Loucy (cell line): ENCODE measurements at regions not wholly inside any gene's neighbourhood (a gene's known extent, or its start where the extent isn't known, plus 50 kb on each side); places are given as distances from the start of the nearest gene placed in this dataset.

ENCODE experiments used
- H2AFZ ChIP-seq: fragments of 200-600 bp; sonication (generic); 2 replicates; pipeline ENCODE4 v1.6.0; 2016; ENCODE audit warnings: antibody characterized with exemption, mild to moderate bottlenecking, low read length, moderate library complexity
- H3F3A ChIP-seq: fragments of 200-600 bp; 2 replicates; pipeline ENCODE4 v1.6.0; 2016; ENCODE audit warnings: antibody characterized with exemption, low read depth, mild to moderate bottlenecking
- H3K27me3 ChIP-seq: fragments of 200-600 bp; sonication (generic); 2 replicates; pipeline ENCODE4 v1.6.1; 2014; ENCODE audit warnings: low read length, mild to moderate bottlenecking; ENCODE audit not compliant: insufficient read depth, poor library complexity, severe bottlenecking
- H3K36me3 ChIP-seq: fragments of 200-600 bp; sonication (generic); 2 replicates; pipeline ENCODE4 v1.6.1; 2016; ENCODE audit warnings: low read length; ENCODE audit not compliant: insufficient read depth
- H3K4me1 ChIP-seq: fragments of 200-600 bp; sonication (generic); 2 replicates; pipeline ENCODE4 v1.5.1; 2014; ENCODE audit warnings: low read length, mild to moderate bottlenecking; ENCODE audit not compliant: insufficient read depth, poor library complexity, severe bottlenecking
- H3K4me2 ChIP-seq: fragments of 200-600 bp; sonication (generic); 2 replicates; pipeline ENCODE4 v1.6.0; 2014; ENCODE audit warnings: antibody characterized with exemption, low read length, low read depth, mild to moderate bottlenecking; ENCODE audit not compliant: poor library complexity, severe bottlenecking
- H3K4me3 ChIP-seq: fragments of 200-600 bp; sonication (generic); 2 replicates; pipeline ENCODE4 v1.5.1; 2014; ENCODE audit warnings: low read length, mild to moderate bottlenecking, mixed read lengths; ENCODE audit not compliant: poor library complexity, severe bottlenecking
- H3K79me2 ChIP-seq: fragments of 200-600 bp; sonication (generic); 2 replicates; pipeline ENCODE4 v1.6.1; 2014; ENCODE audit warnings: low read length; ENCODE audit not compliant: insufficient read depth
- H3K9ac ChIP-seq: fragments of 200-600 bp; sonication (generic); 2 replicates; pipeline ENCODE4 v1.6.0; 2014; ENCODE audit warnings: mild to moderate bottlenecking, low read depth, low read length, moderate library complexity; ENCODE audit not compliant: poor library complexity, severe bottlenecking
- H3K9me2 ChIP-seq: fragments of 200-600 bp; sonication (generic); replicated peaks from 2 replicates; pipeline ENCODE4 v1.6.1; 2016; ENCODE audit warnings: low read depth, low read length, mixed read lengths
- H3K9me3 ChIP-seq: fragments of 200-600 bp; sonication (generic); 2 replicates; pipeline ENCODE4 v1.6.1; 2014; ENCODE audit warnings: mild to moderate bottlenecking, antibody characterized with exemption, low read length, low read depth; ENCODE audit not compliant: insufficient read depth
- H4K20me1 ChIP-seq: fragments of 200-600 bp; sonication (generic); 2 replicates; pipeline ENCODE4 v1.6.0; 2014; ENCODE audit warnings: antibody characterized with exemption, low read length, mild to moderate bottlenecking; ENCODE audit not compliant: insufficient read depth, poor library complexity, severe bottlenecking
- EZH2phosphoT487 ChIP-seq: fragments of 200-600 bp; IDR thresholded peaks from 2 replicates; pipeline ENCODE4 v1.6.1; 2018; ENCODE audit warnings: antibody characterized with exemption, mild to moderate bottlenecking, moderate library complexity, borderline replicate concordance
- TF ChIP-seq, protein P1 (sequence below): fragments of 200-600 bp; sonication (generic); conservative IDR thresholded peaks from 2 replicates; pipeline ENCODE4 v1.5.1; 2014; ENCODE audit warnings: mild to moderate bottlenecking, antibody characterized with exemption, low read length

DNA sequence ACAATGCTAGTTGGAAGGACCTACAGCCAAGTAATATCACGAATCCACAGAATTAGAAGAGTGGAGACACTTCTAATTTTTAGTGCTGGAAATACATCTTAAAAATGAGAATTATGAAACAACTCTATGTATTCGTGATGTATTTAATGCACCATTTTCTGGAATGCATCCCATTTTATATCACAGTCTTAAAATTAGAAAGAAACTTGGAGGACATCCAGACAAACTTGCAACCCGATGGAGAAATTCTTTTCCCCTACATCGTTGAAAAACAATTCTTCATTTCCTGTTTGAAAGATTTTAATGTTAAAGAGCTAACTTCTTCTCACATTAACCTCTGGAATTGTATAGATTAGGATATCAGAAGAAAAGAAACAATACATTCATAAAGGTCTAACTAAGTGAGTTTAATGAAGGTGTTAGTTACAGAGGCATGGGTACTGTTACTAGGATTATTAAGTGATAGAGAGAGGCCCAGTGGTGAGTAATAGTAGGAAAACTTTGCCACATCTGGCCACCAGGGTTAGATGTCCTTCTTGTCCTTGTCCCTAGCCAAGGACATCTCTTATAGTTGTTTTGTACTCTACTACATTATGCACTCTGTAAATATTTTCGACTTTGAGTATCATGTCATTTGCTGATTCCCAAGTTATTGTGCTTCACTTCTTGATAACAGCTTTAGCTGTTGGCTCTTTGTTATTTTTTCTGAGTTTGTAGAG, 502.4 kb upstream of the PTCHD4 start:
- no peak overlapping the region for H3K9ac ChIP-seq
- H4K20me1 ChIP-seq: no peaks in the 10 kb centered on the region
- no peak overlapping the region for H2AFZ ChIP-seq
- H3K4me1 ChIP-seq: no peaks in the 10 kb centered on the region
- H3K27me3 ChIP-seq: no peaks in the 10 kb centered on the region
- 0 out of 2 replicates have a peak, but pooled peaks cover 4% of the 10 kb centered on the region for H3K9me2 ChIP-seq
- H3K4me2 ChIP-seq: no peak overlapping the region
- H3F3A ChIP-seq: no peaks in the 10 kb centered on the region
- no peaks in the 10 kb centered on the region for H3K36me3 ChIP-seq
- no peaks in the 10 kb centered on the region for H3K9me3 ChIP-seq
- TF ChIP-seq, protein P1, sequence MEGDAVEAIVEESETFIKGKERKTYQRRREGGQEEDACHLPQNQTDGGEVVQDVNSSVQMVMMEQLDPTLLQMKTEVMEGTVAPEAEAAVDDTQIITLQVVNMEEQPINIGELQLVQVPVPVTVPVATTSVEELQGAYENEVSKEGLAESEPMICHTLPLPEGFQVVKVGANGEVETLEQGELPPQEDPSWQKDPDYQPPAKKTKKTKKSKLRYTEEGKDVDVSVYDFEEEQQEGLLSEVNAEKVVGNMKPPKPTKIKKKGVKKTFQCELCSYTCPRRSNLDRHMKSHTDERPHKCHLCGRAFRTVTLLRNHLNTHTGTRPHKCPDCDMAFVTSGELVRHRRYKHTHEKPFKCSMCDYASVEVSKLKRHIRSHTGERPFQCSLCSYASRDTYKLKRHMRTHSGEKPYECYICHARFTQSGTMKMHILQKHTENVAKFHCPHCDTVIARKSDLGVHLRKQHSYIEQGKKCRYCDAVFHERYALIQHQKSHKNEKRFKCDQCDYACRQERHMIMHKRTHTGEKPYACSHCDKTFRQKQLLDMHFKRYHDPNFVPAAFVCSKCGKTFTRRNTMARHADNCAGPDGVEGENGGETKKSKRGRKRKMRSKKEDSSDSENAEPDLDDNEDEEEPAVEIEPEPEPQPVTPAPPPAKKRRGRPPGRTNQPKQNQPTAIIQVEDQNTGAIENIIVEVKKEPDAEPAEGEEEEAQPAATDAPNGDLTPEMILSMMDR: no peak
- no peak for TF ChIP-seq EZH2phosphoT487
- no peaks in the 10 kb centered on the region for H3K79me2 ChIP-seq
- H3K4me3 ChIP-seq: no peak overlapping the region

DNA sequence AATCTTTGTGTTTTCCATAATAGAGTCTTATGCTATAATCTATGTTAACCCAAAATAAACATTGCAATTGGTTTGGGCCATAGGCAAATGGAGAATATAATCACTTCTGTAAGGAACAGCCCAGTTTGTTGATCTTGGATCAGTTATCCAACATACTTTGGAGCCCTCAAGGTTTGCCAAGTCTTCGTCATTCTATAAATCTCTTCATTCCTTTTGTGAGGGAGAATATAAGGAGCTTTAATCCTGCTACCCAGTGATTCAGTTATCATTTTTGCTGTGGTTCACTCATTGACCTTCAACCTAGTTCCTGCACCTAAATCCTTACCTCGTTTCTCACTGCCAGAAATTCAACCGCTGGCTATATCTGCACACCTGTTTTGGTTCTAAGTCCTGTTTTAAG, 500.3 kb upstream of the PTCHD4 start:
- Histone ChIP-seq H3K4me1 (no peaks in the 10 kb centered on the region), H3K4me3 (no peak overlapping the region), H3K9ac (no peak overlapping the region), H3K4me2 (no peak overlapping the region), H3K36me3 (no peaks in the 10 kb centered on the region), H4K20me1 (no peaks in the 10 kb centered on the region), H3K27me3 (no peaks in the 10 kb centered on the region), H3K9me2 (0 out of 2 replicates have a peak, but pooled peaks cover 4% of the 10 kb centered on the region), H3F3A (no peaks in the 10 kb centered on the region), H2AFZ (no peak overlapping the region), H3K79me2 (no peaks in the 10 kb centered on the region), H3K9me3 (no peaks in the 10 kb centered on the region)
- TF ChIP-seq, protein P1: no peak
- TF ChIP-seq EZH2phosphoT487: no peak

DNA sequence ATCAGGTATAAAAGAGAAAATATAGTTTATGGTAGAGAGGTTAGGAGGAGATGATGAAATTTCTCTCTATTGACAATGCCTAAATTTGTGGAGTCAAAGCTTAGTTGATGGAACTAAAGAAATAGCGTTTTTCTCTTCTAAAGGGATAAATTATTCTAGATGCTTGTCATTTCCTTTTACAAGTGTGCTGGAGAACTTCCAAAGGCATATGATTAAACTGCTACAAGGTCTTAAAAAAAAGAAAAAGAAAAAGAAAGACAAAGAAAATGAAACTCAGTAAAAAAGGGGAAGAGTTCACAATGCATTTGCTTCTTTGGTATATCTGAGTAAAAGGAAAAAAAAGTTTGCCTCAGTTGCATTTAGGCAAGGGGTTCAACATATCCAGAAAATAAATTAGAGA, 499.8 kb upstream of the PTCHD4 start:
- no peaks in the 10 kb centered on the region for H3F3A ChIP-seq
- H3K79me2 ChIP-seq: no peaks in the 10 kb centered on the region
- TF ChIP-seq EZH2phosphoT487: no peak
- TF ChIP-seq, protein P1: no peak
- H3K4me3 ChIP-seq: no peak overlapping the region
- H3K9me2 ChIP-seq: 0 out of 2 replicates have a peak, but pooled peaks cover 4% of the 10 kb centered on the region
- no peak overlapping the region for H3K4me2 ChIP-seq
- no peaks in the 10 kb centered on the region for H3K27me3 ChIP-seq
- H3K4me1 ChIP-seq: no peaks in the 10 kb centered on the region
- H4K20me1 ChIP-seq: no peaks in the 10 kb centered on the region
- H2AFZ ChIP-seq: no peak overlapping the region
- H3K36me3 ChIP-seq: no peaks in the 10 kb centered on the region
- H3K9me3 ChIP-seq: no peaks in the 10 kb centered on the region
- no peak overlapping the region for H3K9ac ChIP-seq
